Fibroblast of skin of left quadriceps (primary cell): ENCODE measurements at regions not wholly inside any gene's neighbourhood (a gene's known extent, or its start where the extent isn't known, plus 50 kb on each side); places are given as distances from the start of the nearest gene placed in this dataset.
"Not testable (repeated sequence)": the region's sequence is repeated elsewhere in the genome, so short reads cannot be mapped to it uniquely, and the experiment has no call there.

Source experiments
- DNase-seq, 2 experiments: peaks; one replicate each; pipeline ENCODE4 v3.0.0-alpha.2; 2013; ENCODE audit warnings: low read depth in 2 of 2

GRCh38 chr16:73965591-73965990 lies 331.0 kb upstream of the PSMD7 start:
- no peak for DNase-seq

- peak; percentile 59 to 68 for DNase-seq
Measured at GRCh38 chr16:73956587-73957494, 339.8 kb upstream of the PSMD7 start.

GRCh38 chr16:73955702-73956101 lies 340.9 kb upstream of the PSMD7 start:
- no peak for DNase-seq

GRCh38 chr16:73955255-73955654 lies 341.4 kb upstream of the PSMD7 start:
- no peak for DNase-seq

- peak in 1 of 2 experiments; percentile 25 for DNase-seq
Measured at GRCh38 chr16:73951481-73951880, 345.1 kb upstream of the PSMD7 start.

GRCh38 chr16:73949574-73950320 lies 346.9 kb upstream of the PSMD7 start:
- peak; percentile 99 for DNase-seq

- no peak for DNase-seq
Measured at GRCh38 chr16:73945631-73946030, 351.0 kb upstream of the PSMD7 start.

GRCh38 chr16:73943184-73943583 lies 353.4 kb upstream of the PSMD7 start:
- not testable (repeated sequence) for DNase-seq

GRCh38 chr16:73940786-73941185 lies 355.8 kb upstream of the PSMD7 start:
- DNase-seq: not testable (repeated sequence)

- no peak for DNase-seq
Measured at GRCh38 chr16:73923951-73924350, 372.7 kb upstream of the PSMD7 start.

- DNase-seq: no peak
Measured at GRCh38 chr16:73921295-73921694, 375.3 kb upstream of the PSMD7 start.

GRCh38 chr16:73916829-73917594 lies 379.6 kb upstream of the PSMD7 start:
- peak in 1 of 2 experiments; percentile 12 for DNase-seq

- peak in 1 of 2 experiments; percentile 12 for DNase-seq
Measured at GRCh38 chr16:73915935-73916334, 380.7 kb upstream of the PSMD7 start.

- peak; percentile 61 to 72 for DNase-seq
Measured at GRCh38 chr16:73915140-73915539, 381.5 kb upstream of the PSMD7 start.

- DNase-seq: no peak
Measured at GRCh38 chr16:73912850-73913249, 383.8 kb upstream of the PSMD7 start.

GRCh38 chr16:73912281-73912680 lies 384.3 kb upstream of the PSMD7 start:
- DNase-seq: no peak

GRCh38 chr16:73909529-73910035 lies 387.0 kb upstream of the PSMD7 start:
- no peak for DNase-seq

- peak in 1 of 2 experiments; percentile 28 for DNase-seq
Measured at GRCh38 chr16:73891129-73891542, 405.5 kb upstream of the PSMD7 start.

- no peak for DNase-seq
Measured at GRCh38 chr16:73890186-73891128, 406.2 kb upstream of the PSMD7 start.

- no peak for DNase-seq
Measured at GRCh38 chr16:73888840-73889490, 407.6 kb upstream of the PSMD7 start.
